RWPE2 (cell line): ENCODE measurements at regions not wholly inside any gene's neighbourhood (a gene's known extent, or its start where the extent isn't known, plus 50 kb on each side); places are given as distances from the start of the nearest gene placed in this dataset.
"Not testable (repeated sequence)": the region's sequence is repeated elsewhere in the genome, so short reads cannot be mapped to it uniquely, and the experiment has no call there.

Experiments
- ATAC-seq: fragments of 200-7000 bp; cut with Tn5 transposase; 3 replicates; pipeline ENCODE4 v1.9.1; 2021; ENCODE audit warnings: low read depth
- DNase-seq: peaks from one replicate; pipeline ENCODE4 v3.0.0-alpha.2; 2020; ENCODE audit warnings: low spot score
- H3K27ac ChIP-seq: fragments of 450-650 bp; 2 replicates; pipeline ENCODE4 v1.5.1; 2017; ENCODE audit warnings: mild to moderate bottlenecking; ENCODE audit not compliant: poor library complexity, severe bottlenecking
- H3K27me3 ChIP-seq: fragments of 250-450 bp; sonication (Bioruptor Pico); 2 replicates; pipeline ENCODE4 v1.5.1; 2021; ENCODE audit warnings: mild to moderate bottlenecking, moderate library complexity; ENCODE audit not compliant: insufficient read depth, poor library complexity, severe bottlenecking
- H3K36me3 ChIP-seq: fragments of 250-450 bp; sonication (Bioruptor Pico); 2 replicates; pipeline ENCODE4 v1.5.1; 2020; ENCODE audit warnings: low read depth, mild to moderate bottlenecking, moderate library complexity
- H3K4me1 ChIP-seq: fragments of 250-450 bp; sonication (Bioruptor Pico); 2 replicates; pipeline ENCODE4 v1.5.1; 2021; ENCODE audit warnings: mild to moderate bottlenecking, moderate library complexity; ENCODE audit not compliant: insufficient read depth, poor library complexity, severe bottlenecking
- H3K4me3 ChIP-seq: fragments of 250-450 bp; sonication (Bioruptor Pico); 2 replicates; pipeline ENCODE4 v1.5.1; 2021; ENCODE audit warnings: mild to moderate bottlenecking, moderate library complexity; ENCODE audit not compliant: severe bottlenecking
- H3K9me3 ChIP-seq: fragments of 250-450 bp; sonication (Bioruptor Pico); 2 replicates; pipeline ENCODE4 v1.5.1; 2021; ENCODE audit warnings: mild to moderate bottlenecking, moderate library complexity; ENCODE audit not compliant: severe bottlenecking
- TF ChIP-seq, protein P1 (sequence below): fragments of 450-650 bp; IDR thresholded peaks from one replicate; pipeline ENCODE4 v1.5.1; 2017; ENCODE audit warnings: mild to moderate bottlenecking, moderate library complexity; ENCODE audit not compliant: poor library complexity, severe bottlenecking

DNA sequence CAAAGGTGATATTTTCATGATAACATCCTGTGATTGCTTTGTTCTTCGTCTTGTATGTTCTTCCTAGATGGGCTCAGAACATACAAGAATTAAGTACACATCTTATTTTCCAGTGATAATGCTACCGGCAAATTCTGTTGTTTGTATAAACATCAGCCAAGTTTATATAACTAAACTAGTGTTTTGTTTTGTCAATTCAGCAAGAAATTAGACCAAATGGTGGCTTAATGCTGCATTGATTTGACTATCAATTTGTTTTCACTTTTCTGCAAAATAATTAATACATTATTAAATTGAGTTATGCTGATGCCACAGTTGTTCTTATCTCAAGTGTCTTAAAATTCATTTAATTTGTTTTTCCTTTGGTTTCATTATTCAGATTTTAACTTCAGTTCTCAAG lies 177.7 kb downstream of the OR4F29 start:
- ATAC-seq, H3K9me3 ChIP-seq, H3K27ac ChIP-seq, H3K27me3 ChIP-seq, H3K4me3 ChIP-seq, H3K36me3 ChIP-seq, DNase-seq, H3K4me1 ChIP-seq: not testable (repeated sequence)

GRCh38 chr1:267815-268214 lies 183.7 kb downstream of the OR4F29 start:
- H3K27ac ChIP-seq, H3K36me3 ChIP-seq, H3K9me3 ChIP-seq, H3K4me3 ChIP-seq, H3K4me1 ChIP-seq, ATAC-seq, H3K27me3 ChIP-seq: not testable (repeated sequence)
- TF ChIP-seq, protein P1, sequence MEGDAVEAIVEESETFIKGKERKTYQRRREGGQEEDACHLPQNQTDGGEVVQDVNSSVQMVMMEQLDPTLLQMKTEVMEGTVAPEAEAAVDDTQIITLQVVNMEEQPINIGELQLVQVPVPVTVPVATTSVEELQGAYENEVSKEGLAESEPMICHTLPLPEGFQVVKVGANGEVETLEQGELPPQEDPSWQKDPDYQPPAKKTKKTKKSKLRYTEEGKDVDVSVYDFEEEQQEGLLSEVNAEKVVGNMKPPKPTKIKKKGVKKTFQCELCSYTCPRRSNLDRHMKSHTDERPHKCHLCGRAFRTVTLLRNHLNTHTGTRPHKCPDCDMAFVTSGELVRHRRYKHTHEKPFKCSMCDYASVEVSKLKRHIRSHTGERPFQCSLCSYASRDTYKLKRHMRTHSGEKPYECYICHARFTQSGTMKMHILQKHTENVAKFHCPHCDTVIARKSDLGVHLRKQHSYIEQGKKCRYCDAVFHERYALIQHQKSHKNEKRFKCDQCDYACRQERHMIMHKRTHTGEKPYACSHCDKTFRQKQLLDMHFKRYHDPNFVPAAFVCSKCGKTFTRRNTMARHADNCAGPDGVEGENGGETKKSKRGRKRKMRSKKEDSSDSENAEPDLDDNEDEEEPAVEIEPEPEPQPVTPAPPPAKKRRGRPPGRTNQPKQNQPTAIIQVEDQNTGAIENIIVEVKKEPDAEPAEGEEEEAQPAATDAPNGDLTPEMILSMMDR: peak; percentile 59
- DNase-seq: peak; percentile 43
